Activated T-cell treated with anti-CD3 and anti-CD28 coated beads, Interleukin-2, amount 50 U/mL, for 4 hours (primary cell): ENCODE measurements at regions not wholly inside any gene's neighbourhood (a gene's known extent, or its start where the extent isn't known, plus 50 kb on each side); places are given as distances from the start of the nearest gene placed in this dataset.
"Not testable (repeated sequence)": the region's sequence is repeated elsewhere in the genome, so short reads cannot be mapped to it uniquely, and the experiment has no call there.

Experiments used
- ATAC-seq, 2 donors: fragments of 200-7000 bp; cut with Tn5 transposase; one replicate each; pipeline ENCODE4 v1.10.0; 2021
- DNase-seq: peaks from one replicate; pipeline ENCODE4 v3.0.0-alpha.2; 2020
- H3K27me3 Mint-ChIP-seq: one replicate; pipeline ENCODE4 v1.8.0; 2021; ENCODE audit warnings: low read depth, mixed read lengths
- H3K36me3 Mint-ChIP-seq: one replicate; pipeline ENCODE4 v1.8.0; 2022; ENCODE audit warnings: mixed read lengths; ENCODE audit not compliant: insufficient read depth
- H3K4me1 Mint-ChIP-seq: one replicate; pipeline ENCODE4 v1.8.0; 2021; ENCODE audit warnings: low read depth, mixed read lengths
- H3K4me3 Mint-ChIP-seq: one replicate; pipeline ENCODE4 v1.8.0; 2021; ENCODE audit warnings: mild to moderate bottlenecking, moderate library complexity, mixed read lengths
- H3K9me3 Mint-ChIP-seq: one replicate; pipeline ENCODE4 v1.8.0; 2021; ENCODE audit warnings: mixed read lengths

DNA sequence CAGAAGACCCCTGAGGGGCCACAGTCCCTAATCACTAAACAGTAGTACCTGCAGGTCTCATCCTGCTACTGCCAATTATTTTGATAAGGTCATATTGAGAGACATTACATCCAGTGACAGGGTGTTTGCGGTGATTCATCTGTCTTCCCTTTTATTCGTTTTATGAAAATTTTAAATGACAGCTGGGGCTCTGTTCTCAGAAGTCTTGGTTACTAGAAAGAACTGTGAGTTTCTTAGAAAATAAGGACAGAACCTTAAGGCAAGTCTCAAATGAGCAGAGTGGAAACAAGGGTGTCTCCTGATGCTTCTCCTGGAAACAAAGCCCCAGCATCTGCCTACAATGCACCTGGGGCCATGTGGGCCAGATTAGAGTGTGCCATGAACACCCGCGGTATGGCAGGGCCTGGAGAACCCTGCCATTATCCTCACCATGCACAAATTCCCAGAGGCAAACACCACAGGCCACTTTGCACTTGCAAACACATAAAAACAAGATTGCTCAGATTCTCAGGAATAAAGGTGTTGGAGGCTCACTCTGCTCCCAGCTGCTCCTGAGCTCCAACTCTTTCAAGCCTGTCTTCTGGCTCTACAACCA is 66.3 kb upstream of the IQSEC1 start:
- Mint-ChIP-seq H3K9me3 (no peaks in the 10 kb centered on the region), H3K36me3 (no peaks in the 10 kb centered on the region), H3K4me1 (no peaks in the 10 kb centered on the region), H3K4me3 (no peak overlapping the region), H3K27me3 (peaks cover 26% of the 10 kb centered on the region)
- no peak for ATAC-seq
- DNase-seq, result no peak

DNA sequence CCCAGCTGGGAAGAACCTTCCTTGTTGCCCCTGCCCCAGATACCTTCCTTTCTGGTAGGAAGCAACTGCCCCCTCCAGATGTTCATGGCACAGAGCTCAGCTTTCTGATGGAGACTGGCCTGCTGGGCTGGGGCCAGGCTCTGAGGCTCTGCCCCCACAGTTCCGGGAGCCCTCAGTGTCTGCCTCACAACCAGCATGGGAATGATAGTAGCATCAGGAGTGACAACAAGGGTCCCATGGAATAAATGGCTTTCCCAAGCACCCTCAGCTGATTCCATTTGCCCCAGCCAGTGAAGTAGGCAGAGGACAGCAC is 65.6 kb upstream of the IQSEC1 start:
- H3K27me3 Mint-ChIP-seq, result peaks cover 26% of the 10 kb centered on the region
- no peak overlapping the region for H3K4me3 Mint-ChIP-seq
- no peak for DNase-seq
- no peaks in the 10 kb centered on the region for H3K4me1 Mint-ChIP-seq
- no peak for ATAC-seq
- H3K9me3 Mint-ChIP-seq, result no peaks in the 10 kb centered on the region
- H3K36me3 Mint-ChIP-seq, result no peaks in the 10 kb centered on the region

DNA sequence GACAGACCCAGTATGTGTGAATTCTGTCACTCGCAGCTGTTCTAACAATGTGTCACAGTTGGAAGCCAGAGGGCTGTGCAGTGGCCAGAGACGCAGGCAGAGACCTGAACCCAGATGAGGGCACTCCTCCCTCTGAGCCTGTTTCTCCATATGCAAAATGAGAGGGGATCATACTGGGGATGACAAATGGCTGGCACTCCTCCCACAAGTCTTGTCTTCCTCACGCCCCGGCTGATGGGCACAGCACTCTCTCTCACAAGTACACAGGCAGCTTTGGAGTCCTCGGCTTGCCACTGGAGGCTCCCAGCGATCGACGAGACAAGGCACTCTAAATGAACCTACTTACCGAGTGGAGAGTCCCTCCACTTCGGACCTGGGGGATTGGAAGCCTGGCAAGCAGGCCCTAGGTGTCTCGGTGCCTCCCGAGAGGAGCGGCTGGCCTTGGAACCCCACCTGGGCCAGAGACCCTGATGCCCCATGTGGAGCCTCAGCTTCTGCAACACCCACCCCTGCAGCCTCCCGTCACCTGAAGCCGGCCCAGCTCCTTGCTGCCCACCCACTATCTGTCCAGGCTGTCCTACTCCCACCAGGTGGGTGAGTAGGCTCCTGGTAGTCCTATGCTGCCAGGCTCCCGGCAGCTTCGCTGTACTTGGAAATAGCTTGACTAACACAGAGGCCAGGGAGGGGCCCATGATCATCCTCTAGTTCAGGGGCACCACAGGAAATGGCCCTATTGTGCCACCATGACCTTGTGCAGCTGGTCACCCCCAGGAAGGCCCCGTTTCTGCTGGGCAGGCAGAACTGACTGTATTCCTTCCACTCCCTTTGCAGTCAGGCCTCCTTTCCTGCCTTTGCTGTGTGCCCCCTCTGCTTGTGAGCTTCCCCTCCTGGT is 65.0 kb upstream of the IQSEC1 start:
- H3K27me3 Mint-ChIP-seq, result peaks cover 28% of the 10 kb centered on the region
- no peaks in the 10 kb centered on the region for H3K36me3 Mint-ChIP-seq
- ATAC-seq (no peak), DNase-seq (no peak)
- H3K9me3 Mint-ChIP-seq, result no peaks in the 10 kb centered on the region
- no peaks in the 10 kb centered on the region for H3K4me1 Mint-ChIP-seq
- no peak overlapping the region for H3K4me3 Mint-ChIP-seq

DNA sequence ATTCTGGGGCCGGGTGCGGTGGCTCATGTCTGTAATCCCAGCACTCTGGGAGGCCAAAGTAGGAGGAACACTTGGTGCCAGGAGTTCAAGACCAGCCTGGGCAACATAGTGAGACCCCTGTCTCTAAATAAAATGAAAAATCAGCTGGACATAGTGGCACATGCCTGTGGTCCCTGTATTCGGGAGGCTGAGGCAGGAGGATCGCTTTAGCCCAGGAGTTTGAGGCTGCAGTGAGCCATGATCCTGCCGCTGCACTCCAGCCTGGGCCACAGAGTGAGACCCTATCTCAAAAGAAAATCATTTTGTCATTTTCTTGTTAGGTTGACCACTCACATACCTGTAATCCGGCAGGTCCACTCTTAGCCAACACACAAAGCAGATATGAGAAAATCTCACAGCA is 63.6 kb upstream of the IQSEC1 start:
- not testable (repeated sequence) for H3K9me3 Mint-ChIP-seq, ATAC-seq, H3K36me3 Mint-ChIP-seq, H3K4me3 Mint-ChIP-seq, DNase-seq, H3K4me1 Mint-ChIP-seq
- H3K27me3 Mint-ChIP-seq, result peaks cover 31% of the 10 kb centered on the region

GRCh38 chr3:13136426-13136825 is 63.2 kb upstream of the IQSEC1 start:
- no peaks in the 10 kb centered on the region for H3K36me3 Mint-ChIP-seq
- H3K27me3 Mint-ChIP-seq, result peaks cover 29% of the 10 kb centered on the region
- no peak overlapping the region for H3K4me3 Mint-ChIP-seq
- no peak for ATAC-seq
- no peak for DNase-seq
- H3K9me3 Mint-ChIP-seq, result no peaks in the 10 kb centered on the region
- no peaks in the 10 kb centered on the region for H3K4me1 Mint-ChIP-seq

GRCh38 chr3:13135811-13136321 is 62.6 kb upstream of the IQSEC1 start:
- peaks cover 27% of the 10 kb centered on the region for H3K27me3 Mint-ChIP-seq
- no peak for ATAC-seq

GRCh38 chr3:13135251-13135810 is 62.1 kb upstream of the IQSEC1 start:
- ATAC-seq (no peak), DNase-seq (no peak)
- Mint-ChIP-seq H3K4me1 (no peaks in the 10 kb centered on the region), H3K36me3 (no peaks in the 10 kb centered on the region), H3K4me3 (no peak overlapping the region), H3K27me3 (peaks cover 26% of the 10 kb centered on the region), H3K9me3 (no peaks in the 10 kb centered on the region)

More at GRCh38 chr3:13135811-13136321, 62.6 kb upstream of the IQSEC1 start:
- Mint-ChIP-seq H3K9me3 (no peaks in the 10 kb centered on the region), H3K36me3 (no peaks in the 10 kb centered on the region), H3K4me1 (no peaks in the 10 kb centered on the region), H3K4me3 (no peak overlapping the region)
- no peak for DNase-seq

GRCh38 chr3:13134879-13135206 is 61.6 kb upstream of the IQSEC1 start:
- no peak for ATAC-seq
- Mint-ChIP-seq H3K27me3 (peaks cover 21% of the 10 kb centered on the region), H3K4me3 (no peak overlapping the region), H3K9me3 (no peaks in the 10 kb centered on the region), H3K36me3 (no peaks in the 10 kb centered on the region), H3K4me1 (no peaks in the 10 kb centered on the region)
- no peak for DNase-seq

GRCh38 chr3:13134166-13134878 is 61.1 kb upstream of the IQSEC1 start:
- DNase-seq, result no peak
- no peak overlapping the region for H3K4me3 Mint-ChIP-seq

GRCh38 chr3:13133471-13133981 is 60.3 kb upstream of the IQSEC1 start:
- Mint-ChIP-seq H3K36me3 (no peaks in the 10 kb centered on the region), H3K27me3 (peaks cover 15% of the 10 kb centered on the region), H3K4me3 (no peak overlapping the region), H3K4me1 (no peaks in the 10 kb centered on the region), H3K9me3 (no peaks in the 10 kb centered on the region)
- ATAC-seq (no peak), DNase-seq (no peak)

More at GRCh38 chr3:13134166-13134878, 61.1 kb upstream of the IQSEC1 start:
- Mint-ChIP-seq H3K27me3 (peaks cover 17% of the 10 kb centered on the region), H3K4me1 (no peaks in the 10 kb centered on the region), H3K9me3 (no peaks in the 10 kb centered on the region), H3K36me3 (no peaks in the 10 kb centered on the region)
- ATAC-seq, result no peak

- DNase-seq (no peak), ATAC-seq (no peak)
- Mint-ChIP-seq H3K9me3 (no peaks in the 10 kb centered on the region), H3K4me3 (no peak overlapping the region), H3K4me1 (no peaks in the 10 kb centered on the region), H3K27me3 (peaks cover 15% of the 10 kb centered on the region), H3K36me3 (no peaks in the 10 kb centered on the region)
These were observed 59.6 kb upstream of the IQSEC1 start for GRCh38 chr3:13132731-13133410.

- ATAC-seq (no peak), DNase-seq (no peak)
- Mint-ChIP-seq H3K4me3 (no peak overlapping the region), H3K4me1 (no peaks in the 10 kb centered on the region), H3K36me3 (no peaks in the 10 kb centered on the region), H3K9me3 (no peaks in the 10 kb centered on the region), H3K27me3 (peaks cover 13% of the 10 kb centered on the region)
These were observed 59.1 kb upstream of the IQSEC1 start for GRCh38 chr3:13132281-13132680.

DNA sequence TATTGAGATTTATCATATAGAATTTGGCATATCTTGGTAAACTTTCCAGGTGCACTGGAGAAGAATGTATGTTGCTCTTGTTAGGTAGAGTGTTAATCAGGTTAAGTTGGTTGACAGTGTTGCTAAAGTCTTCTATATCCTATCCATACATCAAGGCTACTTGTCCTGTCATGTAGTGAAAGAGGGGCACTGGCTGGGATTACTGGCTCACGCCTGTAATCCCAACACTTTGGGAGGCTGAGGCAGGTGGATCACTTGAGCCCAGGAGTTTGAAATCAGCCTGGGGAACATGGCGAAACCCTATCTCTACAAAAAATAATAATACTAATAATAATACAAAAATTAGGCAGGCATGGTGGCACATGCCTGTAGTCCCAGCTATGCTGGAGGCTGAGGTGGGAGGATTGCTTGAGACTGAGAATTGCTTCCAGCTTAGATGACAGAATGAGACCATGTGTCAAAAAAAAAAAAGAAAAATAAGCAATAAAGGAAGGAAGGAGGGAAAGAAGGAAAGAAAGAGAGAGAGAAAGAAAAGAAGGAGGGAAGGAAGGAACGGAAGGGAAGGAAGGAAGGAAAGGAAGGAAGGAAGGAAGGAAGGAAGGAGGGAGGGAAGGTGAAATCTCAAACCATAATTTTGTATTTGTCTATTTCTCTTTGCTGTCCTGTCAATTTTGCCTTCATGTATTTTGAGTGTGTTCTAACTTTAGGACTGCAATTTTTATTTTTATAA is 57.4 kb upstream of the IQSEC1 start:
- DNase-seq, result no peak
- H3K4me3 Mint-ChIP-seq, result no peak overlapping the region
- H3K36me3 Mint-ChIP-seq, result no peaks in the 10 kb centered on the region
- no peak for ATAC-seq
- no peaks in the 10 kb centered on the region for H3K9me3 Mint-ChIP-seq
- no peaks in the 10 kb centered on the region for H3K4me1 Mint-ChIP-seq
- peaks cover 13% of the 10 kb centered on the region for H3K27me3 Mint-ChIP-seq
